PFSK-1 (cell line): ENCODE measurements at regions not wholly inside any gene's neighbourhood (a gene's known extent, or its start where the extent isn't known, plus 50 kb on each side); places are given as distances from the start of the nearest gene placed in this dataset.

Experiments
- FOXP2 ChIP-seq: optimal IDR thresholded peaks from 2 replicates; pipeline ENCODE3; 2011; ENCODE audit warnings: borderline replicate concordance, control low read depth, inconsistent platforms; ENCODE audit not compliant: insufficient read depth; ENCODE audit errors: extremely low read length, extremely low read depth
- POLR2AphosphoS5 ChIP-seq: IDR thresholded peaks from 2 replicates; pipeline ENCODE4 v1.6.1; 2012; ENCODE audit warnings: low read depth, mild to moderate bottlenecking, control low read depth, low read length, moderate library complexity
- REST ChIP-seq, 2 experiments: IDR thresholded peaks; 2 replicates each; pipeline versions ENCODE4 v1.6.1 to v1.8.0; 2011 to 2012; ENCODE audit warnings: low read depth in 2 of 2, low read length in 2 of 2, control low read depth in 1 of 2, inconsistent platforms in 1 of 2, mild to moderate bottlenecking in 1 of 2, moderate library complexity in 1 of 2; ENCODE audit not compliant: insufficient read depth in 1 of 2
- SIN3A ChIP-seq: IDR thresholded peaks from 2 replicates; pipeline ENCODE4 v1.6.1; 2012; ENCODE audit warnings: mild to moderate bottlenecking, low read length, moderate library complexity, borderline replicate concordance; ENCODE audit not compliant: insufficient read depth
- TAF1 ChIP-seq: IDR thresholded peaks from 2 replicates; pipeline ENCODE4 v1.6.1; 2012; ENCODE audit warnings: low read length, control low read depth, borderline replicate concordance; ENCODE audit not compliant: insufficient read depth

DNA sequence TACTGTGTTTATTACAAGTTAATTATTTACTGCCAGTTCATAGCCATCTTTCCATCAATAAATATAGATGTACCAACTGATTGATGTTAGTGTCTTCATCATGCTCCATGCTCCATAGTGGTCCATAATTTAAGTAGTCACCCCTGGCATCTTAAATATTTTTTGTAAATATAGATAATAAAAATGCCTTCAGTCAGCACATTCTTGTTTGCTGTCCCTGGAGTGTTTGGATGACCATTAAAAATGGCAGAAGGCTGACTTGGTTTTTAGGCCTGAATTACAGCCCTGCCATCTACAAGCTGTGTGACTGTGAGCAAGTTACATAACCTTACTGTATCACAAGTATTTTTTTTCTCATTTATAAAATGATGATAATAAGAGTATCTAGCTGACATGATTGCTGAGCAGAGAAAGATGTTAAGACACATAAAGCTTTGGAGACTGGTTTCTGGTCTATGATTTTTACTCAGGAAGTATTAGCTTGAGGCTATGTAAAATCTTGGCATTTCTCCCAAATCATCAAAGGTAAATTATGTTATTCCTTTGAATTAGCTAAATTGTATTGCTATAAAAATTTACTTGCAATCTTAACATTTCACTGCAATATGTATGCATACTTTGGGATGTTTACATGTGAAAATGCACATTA lies 427.2 kb downstream of the USP25 start:
- TF ChIP-seq REST (IDR thresholded peaks at IDR 0.05; ENCODE audit: insufficient read depth in 1 of 2, low read depth in 2 of 2, low read length in 2 of 2) (no peak), POLR2AphosphoS5 (no peak), TAF1 (no peak), SIN3A (no peak), FOXP2 (no peak)

DNA sequence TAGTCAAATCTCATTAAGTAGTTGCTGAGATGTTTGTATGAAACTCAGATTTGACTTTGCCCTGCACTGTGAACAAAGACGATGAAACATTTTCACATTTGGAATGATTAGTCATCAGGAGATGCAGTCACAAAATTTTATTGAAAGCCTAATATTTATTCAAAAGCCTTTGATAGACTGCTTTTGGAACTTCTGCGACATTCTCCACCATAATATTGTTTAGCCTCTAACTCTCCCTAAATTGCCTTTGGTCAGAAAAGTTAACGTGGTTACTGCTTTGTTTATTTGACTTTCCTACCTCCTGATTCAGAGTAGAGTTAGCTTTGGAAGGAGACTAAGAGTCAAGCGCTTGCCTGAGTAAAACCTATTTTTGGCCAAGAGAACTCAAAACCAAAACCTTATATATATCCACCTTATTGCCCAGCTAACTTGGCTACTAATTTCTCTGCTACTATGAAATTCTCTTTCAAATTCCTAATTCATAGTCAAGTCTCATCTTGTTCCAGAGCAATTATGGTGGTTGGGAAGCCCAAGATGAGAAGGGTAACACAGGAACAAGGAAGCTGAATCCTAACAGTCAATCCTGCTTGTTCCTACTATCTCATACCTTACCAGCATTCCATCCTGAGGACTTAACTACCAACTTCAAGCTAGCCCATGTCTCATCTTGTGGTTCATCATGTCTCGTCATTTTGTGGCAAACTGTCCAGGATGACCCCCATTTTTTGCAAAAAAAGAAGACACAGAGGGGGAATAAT lies 429.6 kb downstream of the USP25 start:
- TF ChIP-seq TAF1 (no peak), SIN3A (no peak), REST (IDR thresholded peaks at IDR 0.05; ENCODE audit: insufficient read depth in 1 of 2, low read depth in 2 of 2, low read length in 2 of 2) (no peak), POLR2AphosphoS5 (no peak), FOXP2 (no peak)

- no peak for TF ChIP-seq FOXP2
- TF ChIP-seq TAF1: no peak
- no peak for TF ChIP-seq POLR2AphosphoS5
- TF ChIP-seq REST (IDR thresholded peaks at IDR 0.05; ENCODE audit: insufficient read depth in 1 of 2, low read depth in 2 of 2, low read length in 2 of 2): no peak
- no peak for TF ChIP-seq SIN3A
Measured at GRCh38 chr21:16159971-16160350, 430.2 kb downstream of the USP25 start.

GRCh38 chr21:16162953-16163352 lies 433.2 kb downstream of the USP25 start:
- TF ChIP-seq SIN3A: no peak
- no peak for TF ChIP-seq TAF1
- no peak for TF ChIP-seq REST (IDR thresholded peaks at IDR 0.05; ENCODE audit: insufficient read depth in 1 of 2, low read depth in 2 of 2, low read length in 2 of 2)
- no peak for TF ChIP-seq POLR2AphosphoS5
- TF ChIP-seq FOXP2: no peak
